ENCODE measurements at regions not wholly inside any gene's neighbourhood (a gene's known extent, or its start where the extent isn't known, plus 50 kb on each side); places are given as distances from the start of the nearest gene placed in this dataset.

- TF ChIP-seq CEBPB (IDR thresholded peaks at IDR 0.05; ENCODE audit: low read depth, low read length) (no peak), SIX5 (IDR thresholded peaks at IDR 0.05; ENCODE audit: low read depth, low read length) (no peak), EZH2 (IDR thresholded peaks at IDR 0.05; ENCODE audit: low read depth, low read length, severe bottlenecking) (no peak), FOSL1 (IDR thresholded peaks at IDR 0.05; ENCODE audit: insufficient read depth, low read depth, low read length) (no peak), GABPA (IDR thresholded peaks at IDR 0.05; ENCODE audit: borderline replicate concordance, insufficient read depth, low read length) (no peak), EP300 (IDR thresholded peaks at IDR 0.05; ENCODE audit: borderline replicate concordance in 1 of 2, low read depth in 2 of 2, low read length in 2 of 2) (no peak)
Observed at GRCh38 chr6:137427656-137428290, 66.4 kb downstream of the OLIG3 start (continued).

All from H1 (cell line).